ENCODE measurements at regions not wholly inside any gene's neighbourhood (a gene's known extent, or its start where the extent isn't known, plus 50 kb on each side); places are given as distances from the start of the nearest gene placed in this dataset.

- TF ChIP-seq CTCF (IDR thresholded peaks at IDR 0.05; ENCODE audit: low read depth, low read length, poor library complexity, severe bottlenecking) (no peak), EZH2phosphoT487 (IDR thresholded peaks at IDR 0.05; ENCODE audit: borderline replicate concordance, low read length) (no peak)
These were observed 430.5 kb downstream of the GATA3 start for GRCh38 chr10:8485032-8485431.

All from DOHH2 (cell line).